ENCODE measurements at regions not wholly inside any gene's neighbourhood (a gene's known extent, or its start where the extent isn't known, plus 50 kb on each side); places are given as distances from the start of the nearest gene placed in this dataset.

DNA sequence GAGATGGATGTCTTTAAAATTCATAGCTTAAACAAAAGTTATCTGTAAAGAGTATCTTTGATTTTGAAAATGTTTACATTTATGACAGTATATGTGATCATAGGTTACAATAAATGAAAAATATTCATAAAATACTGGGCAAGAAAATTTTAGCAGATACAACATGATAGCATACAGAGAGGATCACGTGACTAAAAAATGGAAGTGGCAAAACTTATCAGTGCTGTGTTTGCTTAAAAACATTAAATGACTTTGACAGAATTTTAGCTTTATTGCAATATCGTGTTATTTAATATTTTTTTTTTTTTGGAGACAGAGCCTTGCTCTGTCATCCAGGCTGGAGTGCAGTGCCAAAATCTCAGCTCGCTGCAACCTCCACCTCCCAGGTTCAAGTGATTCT lies 2294.1 kb downstream of the NCAM2 start:
- TF ChIP-seq, protein P1, sequence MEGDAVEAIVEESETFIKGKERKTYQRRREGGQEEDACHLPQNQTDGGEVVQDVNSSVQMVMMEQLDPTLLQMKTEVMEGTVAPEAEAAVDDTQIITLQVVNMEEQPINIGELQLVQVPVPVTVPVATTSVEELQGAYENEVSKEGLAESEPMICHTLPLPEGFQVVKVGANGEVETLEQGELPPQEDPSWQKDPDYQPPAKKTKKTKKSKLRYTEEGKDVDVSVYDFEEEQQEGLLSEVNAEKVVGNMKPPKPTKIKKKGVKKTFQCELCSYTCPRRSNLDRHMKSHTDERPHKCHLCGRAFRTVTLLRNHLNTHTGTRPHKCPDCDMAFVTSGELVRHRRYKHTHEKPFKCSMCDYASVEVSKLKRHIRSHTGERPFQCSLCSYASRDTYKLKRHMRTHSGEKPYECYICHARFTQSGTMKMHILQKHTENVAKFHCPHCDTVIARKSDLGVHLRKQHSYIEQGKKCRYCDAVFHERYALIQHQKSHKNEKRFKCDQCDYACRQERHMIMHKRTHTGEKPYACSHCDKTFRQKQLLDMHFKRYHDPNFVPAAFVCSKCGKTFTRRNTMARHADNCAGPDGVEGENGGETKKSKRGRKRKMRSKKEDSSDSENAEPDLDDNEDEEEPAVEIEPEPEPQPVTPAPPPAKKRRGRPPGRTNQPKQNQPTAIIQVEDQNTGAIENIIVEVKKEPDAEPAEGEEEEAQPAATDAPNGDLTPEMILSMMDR (IDR thresholded peaks at IDR 0.05; ENCODE audit: low read depth, low read length): no peak
- no peak for DNase-seq
- Histone ChIP-seq H3K27me3 (ENCODE audit: insufficient read depth, low read depth, severe bottlenecking) (no peaks in the 10 kb centered on the region), H3K27ac (no peak overlapping the region), H3K36me3 (no peaks in the 10 kb centered on the region), H3K4me3 (ENCODE audit: low read depth, low read length) (no peak overlapping the region), H3K9me3 (ENCODE audit: severe bottlenecking) (no peaks in the 10 kb centered on the region)

DNA sequence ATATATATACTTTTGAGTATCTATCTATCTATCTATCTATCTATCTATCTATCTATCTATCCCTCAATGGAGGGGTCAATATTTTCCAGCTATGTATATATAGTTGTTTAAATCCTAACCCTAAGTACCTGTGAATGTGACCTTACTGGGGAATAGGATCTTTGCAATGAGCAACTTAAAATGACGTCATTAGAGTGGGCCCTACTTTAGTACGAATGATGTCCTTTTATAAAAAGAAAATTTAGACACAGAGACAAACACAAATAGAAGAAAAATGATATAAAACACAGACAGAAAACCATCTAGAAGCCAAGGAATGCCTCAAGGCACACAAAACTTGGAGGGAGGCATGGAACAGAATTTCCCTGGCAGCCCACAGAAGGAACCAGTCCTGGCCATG lies 2283.7 kb downstream of the NCAM2 start:
- TF ChIP-seq, protein P1 (IDR thresholded peaks at IDR 0.05; ENCODE audit: low read depth, low read length): no peak
- Histone ChIP-seq H3K9me3 (ENCODE audit: severe bottlenecking) (no peaks in the 10 kb centered on the region), H3K36me3 (no peaks in the 10 kb centered on the region), H3K4me3 (ENCODE audit: low read depth, low read length) (no peak overlapping the region), H3K27ac (no peak overlapping the region), H3K27me3 (ENCODE audit: insufficient read depth, low read depth, severe bottlenecking) (no peaks in the 10 kb centered on the region)
- no peak for DNase-seq

DNA sequence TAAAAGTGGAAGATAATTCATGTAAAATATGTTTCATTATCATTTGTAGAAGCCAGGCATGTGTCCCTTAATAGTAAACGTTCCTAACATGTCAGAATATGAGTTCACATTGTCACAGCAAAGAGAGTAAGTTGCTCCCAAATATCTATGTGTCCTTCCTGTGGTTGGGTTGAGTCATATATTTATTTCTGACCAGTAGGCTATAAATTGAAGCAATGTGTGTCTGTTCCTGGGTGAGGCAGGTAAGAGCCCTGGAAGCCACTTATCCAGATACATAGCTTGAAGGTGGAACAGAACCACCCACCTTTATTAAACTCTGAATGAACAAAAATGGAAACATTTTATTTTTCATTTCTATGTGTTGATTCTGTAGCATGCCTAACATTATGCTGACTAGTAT lies 2251.6 kb downstream of the NCAM2 start:
- Histone ChIP-seq H3K36me3 (no peaks in the 10 kb centered on the region), H3K9me3 (ENCODE audit: severe bottlenecking) (no peaks in the 10 kb centered on the region), H3K4me3 (ENCODE audit: low read depth, low read length) (no peak overlapping the region), H3K27ac (no peak overlapping the region), H3K27me3 (ENCODE audit: insufficient read depth, low read depth, severe bottlenecking) (no peaks in the 10 kb centered on the region)
- no peak for DNase-seq
- TF ChIP-seq, protein P1 (IDR thresholded peaks at IDR 0.05; ENCODE audit: low read depth, low read length): no peak

DNA sequence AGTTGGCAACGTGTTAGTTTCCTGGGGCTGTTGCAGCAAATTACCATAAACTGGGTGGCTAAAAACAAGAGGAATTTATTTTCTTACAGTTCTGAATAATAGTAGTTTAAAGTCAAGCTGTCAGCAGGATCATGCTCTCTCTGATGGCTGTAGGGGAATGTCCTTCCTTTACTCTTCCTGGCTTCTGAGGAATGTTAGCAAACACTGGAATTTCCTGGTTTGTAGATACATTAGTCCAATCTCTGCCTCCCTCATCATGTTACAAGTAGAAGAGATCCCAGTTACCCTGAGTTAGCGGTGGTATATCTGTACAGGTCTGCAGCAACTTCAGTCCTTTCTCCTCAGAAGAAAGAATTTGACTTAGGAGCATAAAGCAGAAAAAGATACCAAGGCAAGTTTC lies 2249.1 kb downstream of the NCAM2 start:
- Histone ChIP-seq H3K9me3 (ENCODE audit: severe bottlenecking) (no peaks in the 10 kb centered on the region), H3K27ac (no peak overlapping the region), H3K27me3 (ENCODE audit: insufficient read depth, low read depth, severe bottlenecking) (no peaks in the 10 kb centered on the region), H3K4me3 (ENCODE audit: low read depth, low read length) (no peak overlapping the region), H3K36me3 (no peaks in the 10 kb centered on the region)
- TF ChIP-seq, protein P1 (IDR thresholded peaks at IDR 0.05; ENCODE audit: low read depth, low read length): no peak
- DNase-seq: no peak

DNA sequence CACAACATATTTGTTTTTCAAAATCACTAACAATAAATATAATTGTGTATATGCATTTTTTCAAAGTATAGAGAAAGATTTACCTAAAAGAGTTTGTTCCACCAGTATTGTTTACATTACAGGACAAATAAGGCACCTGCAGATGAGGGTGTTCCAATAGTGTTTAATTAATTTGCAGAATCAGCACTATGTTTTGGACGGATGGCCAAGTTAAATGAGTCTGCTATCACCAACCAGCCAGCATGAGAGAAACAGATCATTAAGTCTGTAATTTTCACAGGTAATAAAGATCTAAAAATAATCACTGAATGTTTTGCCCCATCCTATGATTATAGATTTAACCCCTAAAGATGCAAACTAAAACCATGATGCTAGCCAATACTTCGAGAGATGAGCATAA lies 2247.0 kb downstream of the NCAM2 start:
- TF ChIP-seq, protein P1 (IDR thresholded peaks at IDR 0.05; ENCODE audit: low read depth, low read length): no peak
- DNase-seq: no peak
- Histone ChIP-seq H3K27me3 (ENCODE audit: insufficient read depth, low read depth, severe bottlenecking) (no peaks in the 10 kb centered on the region), H3K9me3 (ENCODE audit: severe bottlenecking) (no peaks in the 10 kb centered on the region), H3K4me3 (ENCODE audit: low read depth, low read length) (no peak overlapping the region), H3K27ac (no peak overlapping the region), H3K36me3 (no peaks in the 10 kb centered on the region)

DNA sequence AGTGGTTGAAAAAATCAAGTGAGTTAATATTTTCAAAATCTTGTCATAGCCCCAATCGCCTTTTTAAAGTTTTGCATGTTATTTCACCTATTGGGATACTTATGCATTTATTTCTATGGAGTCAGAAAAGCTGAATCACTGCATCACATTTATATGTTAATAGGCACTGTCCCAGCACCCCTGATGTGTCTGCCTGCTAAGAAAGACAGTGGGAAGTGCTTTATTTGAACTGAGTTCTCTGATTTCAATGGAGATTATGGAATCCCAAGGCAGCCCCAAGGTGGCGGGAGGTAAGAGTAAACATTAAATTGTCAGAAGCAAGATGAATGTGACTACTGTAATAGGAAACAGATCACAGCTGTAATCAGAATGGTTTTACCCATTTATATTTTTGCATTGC lies 2225.7 kb downstream of the NCAM2 start:
- TF ChIP-seq, protein P1 (IDR thresholded peaks at IDR 0.05; ENCODE audit: low read depth, low read length): no peak
- no peak for DNase-seq
- Histone ChIP-seq H3K9me3 (ENCODE audit: severe bottlenecking) (no peaks in the 10 kb centered on the region), H3K36me3 (no peaks in the 10 kb centered on the region), H3K27me3 (ENCODE audit: insufficient read depth, low read depth, severe bottlenecking) (no peaks in the 10 kb centered on the region), H3K4me3 (ENCODE audit: low read depth, low read length) (no peak overlapping the region), H3K27ac (no peak overlapping the region)

Measured in WERI-Rb-1 (cell line).